ENCODE measurements at regions not wholly inside any gene's neighbourhood (a gene's known extent, or its start where the extent isn't known, plus 50 kb on each side); places are given as distances from the start of the nearest gene placed in this dataset.

DNA sequence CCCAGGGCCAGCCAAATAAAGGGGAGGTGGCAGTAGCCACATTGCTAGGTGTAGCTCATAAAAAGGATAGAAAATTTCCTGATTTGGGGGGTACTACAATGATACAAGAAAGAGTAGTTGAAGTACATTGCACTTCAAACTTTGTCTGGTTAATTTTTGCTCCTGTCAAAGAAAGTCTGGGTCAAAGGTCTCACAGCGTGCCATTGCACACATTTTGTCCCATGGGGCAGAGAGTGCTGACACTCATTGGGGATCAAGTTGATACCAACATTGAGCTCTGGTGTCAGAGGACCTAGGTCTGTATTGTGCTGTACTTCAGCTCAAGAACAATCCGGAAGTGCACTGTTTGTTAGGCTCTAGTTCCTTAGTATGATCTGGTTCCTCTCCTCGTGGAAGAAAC lies 229.2 kb upstream of the AGTR2 start:
- TF ChIP-seq, protein P1, sequence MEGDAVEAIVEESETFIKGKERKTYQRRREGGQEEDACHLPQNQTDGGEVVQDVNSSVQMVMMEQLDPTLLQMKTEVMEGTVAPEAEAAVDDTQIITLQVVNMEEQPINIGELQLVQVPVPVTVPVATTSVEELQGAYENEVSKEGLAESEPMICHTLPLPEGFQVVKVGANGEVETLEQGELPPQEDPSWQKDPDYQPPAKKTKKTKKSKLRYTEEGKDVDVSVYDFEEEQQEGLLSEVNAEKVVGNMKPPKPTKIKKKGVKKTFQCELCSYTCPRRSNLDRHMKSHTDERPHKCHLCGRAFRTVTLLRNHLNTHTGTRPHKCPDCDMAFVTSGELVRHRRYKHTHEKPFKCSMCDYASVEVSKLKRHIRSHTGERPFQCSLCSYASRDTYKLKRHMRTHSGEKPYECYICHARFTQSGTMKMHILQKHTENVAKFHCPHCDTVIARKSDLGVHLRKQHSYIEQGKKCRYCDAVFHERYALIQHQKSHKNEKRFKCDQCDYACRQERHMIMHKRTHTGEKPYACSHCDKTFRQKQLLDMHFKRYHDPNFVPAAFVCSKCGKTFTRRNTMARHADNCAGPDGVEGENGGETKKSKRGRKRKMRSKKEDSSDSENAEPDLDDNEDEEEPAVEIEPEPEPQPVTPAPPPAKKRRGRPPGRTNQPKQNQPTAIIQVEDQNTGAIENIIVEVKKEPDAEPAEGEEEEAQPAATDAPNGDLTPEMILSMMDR (IDR thresholded peaks at IDR 0.05): no peak
- TF ChIP-seq POLR2A (IDR thresholded peaks at IDR 0.05): no peak
- no peak overlapping the region for H3K4me3 ChIP-seq
- H3K36me3 ChIP-seq (replicated peaks in 1 of 2; ENCODE audit: insufficient read depth in 1 of 2, low read depth in 2 of 2): no peaks in the 10 kb centered on the region
- WGBS, 2 donors: 60 to 96% methylated on average over 1 to 3 of the region's 3 CpGs
- ATAC-seq (no peak), DNase-seq (no peak)
- no peak overlapping the region for H3K27ac ChIP-seq
- intact Hi-C loops (cut with DNase I): no loop called here
- peaks cover 4% of the 10 kb centered on the region for H3K4me1 ChIP-seq
- H3K9me3 ChIP-seq: no peaks in the 10 kb centered on the region
- no peaks in the 10 kb centered on the region for H3K27me3 ChIP-seq

DNA sequence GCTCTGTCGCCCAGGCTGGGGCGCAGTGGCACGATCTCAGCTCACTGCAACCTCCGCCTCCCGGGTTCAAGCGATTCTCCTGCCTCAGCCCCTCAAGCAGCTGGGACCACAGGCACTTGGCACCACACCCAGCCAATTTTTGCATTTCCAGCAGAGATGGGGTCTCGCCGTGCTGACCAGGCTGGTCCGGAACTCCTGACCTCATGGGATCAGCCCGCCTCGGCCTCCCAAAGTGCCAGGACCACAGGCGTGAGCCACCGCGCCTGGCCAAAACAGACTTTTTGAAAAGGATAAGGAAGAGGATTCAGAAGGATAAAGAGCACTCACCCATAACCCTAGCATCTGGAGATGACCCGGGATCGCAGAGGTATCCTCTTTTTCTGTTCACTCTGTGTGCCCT lies 224.5 kb upstream of the AGTR2 start:
- Histone ChIP-seq H3K27me3 (no peaks in the 10 kb centered on the region), H3K36me3 (replicated peaks in 1 of 2; ENCODE audit: insufficient read depth in 1 of 2, low read depth in 2 of 2) (no peaks in the 10 kb centered on the region), H3K4me1 (no peaks in the 10 kb centered on the region), H3K27ac (no peak overlapping the region), H3K9me3 (no peaks in the 10 kb centered on the region), H3K4me3 (no peak overlapping the region)
- ATAC-seq (no peak), DNase-seq (no peak)
- WGBS, 2 donors: 94 to 98% methylated on average over 8 to 16 of the region's 16 CpGs
- no peak for TF ChIP-seq POLR2A (IDR thresholded peaks at IDR 0.05)
- TF ChIP-seq, protein P1 (IDR thresholded peaks at IDR 0.05): no peak
- intact Hi-C loops (cut with DNase I): no loop called here

DNA sequence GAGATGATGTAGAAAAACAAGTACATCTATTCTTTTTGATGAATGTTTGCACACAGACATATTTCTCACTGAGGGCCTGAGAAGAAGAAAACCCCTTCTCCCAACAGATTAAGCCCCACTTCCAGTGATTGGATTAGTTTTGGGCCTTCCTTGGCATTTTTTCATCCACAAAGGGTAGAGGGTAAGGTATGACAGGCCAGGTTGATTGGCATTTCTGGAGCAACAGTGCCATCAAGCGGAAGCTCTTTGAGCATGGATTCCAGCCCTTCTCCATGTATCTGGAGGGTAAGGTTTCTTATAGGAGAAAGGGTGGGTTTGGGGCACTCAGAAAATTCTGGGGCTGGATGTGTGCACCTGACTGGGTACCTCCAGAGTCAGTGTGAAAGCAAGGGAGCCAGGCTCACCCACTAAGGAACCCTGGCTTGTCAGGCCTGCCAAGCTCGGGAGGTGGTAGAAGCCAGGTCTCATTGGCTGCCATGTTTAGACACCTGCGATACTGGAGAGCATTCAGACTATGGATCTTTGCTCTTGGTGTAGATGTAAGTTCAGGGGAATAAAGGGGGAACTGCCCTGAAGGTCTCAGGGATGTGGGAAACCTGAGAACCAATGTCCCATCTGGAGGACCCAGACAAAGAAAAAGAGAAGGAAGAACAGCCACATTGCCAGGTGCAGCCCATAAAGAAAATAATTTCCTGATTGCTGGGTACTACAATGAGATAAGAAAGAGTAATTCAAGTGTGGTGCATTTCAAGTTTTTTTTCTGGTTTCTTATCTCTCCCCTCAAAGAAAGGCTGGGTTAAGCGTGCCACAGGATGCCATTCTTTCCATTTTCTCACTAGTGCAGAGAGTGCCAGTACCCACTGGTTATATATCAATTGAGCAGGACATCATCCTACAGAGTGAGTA lies 222.3 kb upstream of the AGTR2 start:
- H3K27me3 ChIP-seq: no peaks in the 10 kb centered on the region
- intact Hi-C loops (cut with DNase I): no loop called here
- WGBS, 2 donors: 72 to 76% methylated on average over 4 of the region's 4 CpGs
- DNase-seq (peak in 2 of 4 donors; percentile 36 to 42), ATAC-seq (no peak)
- H3K27ac ChIP-seq: no peak overlapping the region
- H3K4me1 ChIP-seq: no peaks in the 10 kb centered on the region
- H3K36me3 ChIP-seq (replicated peaks in 1 of 2; ENCODE audit: insufficient read depth in 1 of 2, low read depth in 2 of 2): no peaks in the 10 kb centered on the region
- no peaks in the 10 kb centered on the region for H3K9me3 ChIP-seq
- no peak overlapping the region for H3K4me3 ChIP-seq
- TF ChIP-seq, protein P1 (IDR thresholded peaks at IDR 0.05): peak in 2 of 7 experiments; percentile 40 to 49
- TF ChIP-seq POLR2A (IDR thresholded peaks at IDR 0.05): no peak

DNA sequence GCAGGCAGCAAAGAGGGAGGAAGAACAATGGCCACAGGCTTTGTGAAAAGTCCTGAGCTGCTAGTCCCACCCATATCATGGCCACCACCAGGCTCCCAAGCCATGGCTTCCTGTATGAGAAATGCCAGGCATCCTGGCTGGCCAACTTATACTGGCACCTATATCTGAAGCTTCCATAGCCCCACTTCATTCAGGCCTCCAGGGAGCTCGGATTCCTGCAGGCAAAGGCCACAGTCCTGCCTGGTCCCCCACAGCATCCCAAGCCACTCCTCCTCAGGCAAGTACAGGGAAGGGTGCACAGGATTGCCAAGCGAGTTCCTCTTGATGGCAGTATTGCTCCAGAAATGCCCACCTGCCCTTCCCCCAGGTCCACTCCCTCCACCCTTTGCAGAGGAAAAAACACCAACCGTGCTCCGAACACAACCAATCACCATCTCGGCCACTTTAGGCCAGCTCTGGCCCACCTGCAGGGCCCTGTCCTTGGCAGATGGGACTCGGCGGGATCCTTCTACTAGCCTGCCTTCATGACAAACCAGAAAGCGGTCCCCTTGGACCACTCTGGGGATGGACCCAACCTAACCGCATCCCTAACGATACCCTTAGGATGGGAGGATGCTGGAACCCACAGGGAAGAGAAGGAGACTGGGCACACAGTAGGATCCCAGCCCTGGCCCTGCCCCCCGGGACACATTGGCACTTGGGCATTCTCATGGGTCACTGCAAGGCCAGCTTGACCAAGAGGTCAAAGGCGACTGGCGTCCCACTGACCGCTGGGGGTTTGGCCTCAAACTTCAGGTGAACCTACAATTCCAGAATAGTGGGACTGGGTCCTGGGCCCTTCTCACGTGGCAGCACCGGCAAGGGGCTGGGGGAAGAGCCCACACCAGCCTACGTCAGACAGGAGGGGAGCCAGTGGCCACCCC lies 220.4 kb upstream of the AGTR2 start:
- Histone ChIP-seq H3K4me3 (no peak overlapping the region), H3K4me1 (no peaks in the 10 kb centered on the region), H3K36me3 (replicated peaks in 1 of 2; ENCODE audit: insufficient read depth in 1 of 2, low read depth in 2 of 2) (no peaks in the 10 kb centered on the region), H3K27me3 (no peaks in the 10 kb centered on the region), H3K27ac (no peak overlapping the region), H3K9me3 (no peaks in the 10 kb centered on the region)
- intact Hi-C loops (cut with DNase I): no loop called here
- DNase-seq (peak in 3 of 4 donors; percentile 17 to 71 (median 64)), ATAC-seq (no peak)
- 0 to 81% methylated on average over 1 to 5 of the region's 17 CpGs for WGBS, 2 donors
- no peak for TF ChIP-seq POLR2A (IDR thresholded peaks at IDR 0.05)
- TF ChIP-seq, protein P1 (IDR thresholded peaks at IDR 0.05): peak in 3 of 7 experiments; percentile 36 to 71 (median 60)
